Immature natural killer cell (primary cell): ENCODE measurements at regions not wholly inside any gene's neighbourhood (a gene's known extent, or its start where the extent isn't known, plus 50 kb on each side); places are given as distances from the start of the nearest gene placed in this dataset.

Experiments used
- DNase-seq, 3 donors: peaks; one replicate each; pipeline ENCODE4 v3.0.0; 2022; ENCODE audit warnings: mixed read lengths in 1 of 3
- H3K27ac Mint-ChIP-seq, 6 donors: one replicate each; pipeline ENCODE4 v1.8.0; 2020; ENCODE audit warnings: mixed read lengths in 6 of 6, mild to moderate bottlenecking in 5 of 6, inconsistent platforms in 4 of 6, moderate library complexity in 3 of 6
- H3K27me3 Mint-ChIP-seq, 3 donors: one replicate each; pipeline ENCODE4 v1.8.0; 2020 to 2021; ENCODE audit warnings: low read depth in 3 of 3, mild to moderate bottlenecking in 3 of 3, mixed read lengths in 3 of 3, moderate library complexity in 3 of 3, inconsistent platforms in 1 of 3
- H3K36me3 Mint-ChIP-seq, 3 donors: one replicate each; pipeline ENCODE4 v1.8.0; 2020; ENCODE audit warnings: mixed read lengths in 3 of 3, inconsistent platforms in 2 of 3, mild to moderate bottlenecking in 2 of 3
- H3K4me1 Mint-ChIP-seq, 2 donors: one replicate each; pipeline ENCODE4 v1.8.0; 2020; ENCODE audit warnings: inconsistent platforms in 2 of 2, mild to moderate bottlenecking in 2 of 2, mixed read lengths in 2 of 2, moderate library complexity in 1 of 2
- H3K4me3 Mint-ChIP-seq, 5 donors: one replicate each; pipeline ENCODE4 v1.8.0; 2020; ENCODE audit warnings: mild to moderate bottlenecking in 5 of 5, mixed read lengths in 5 of 5, inconsistent platforms in 3 of 5, moderate library complexity in 3 of 5
- H3K9me3 Mint-ChIP-seq, 6 donors: one replicate each; pipeline ENCODE4 v1.8.0; 2020; ENCODE audit warnings: mild to moderate bottlenecking in 6 of 6, mixed read lengths in 6 of 6, inconsistent platforms in 4 of 6, moderate library complexity in 3 of 6

DNA sequence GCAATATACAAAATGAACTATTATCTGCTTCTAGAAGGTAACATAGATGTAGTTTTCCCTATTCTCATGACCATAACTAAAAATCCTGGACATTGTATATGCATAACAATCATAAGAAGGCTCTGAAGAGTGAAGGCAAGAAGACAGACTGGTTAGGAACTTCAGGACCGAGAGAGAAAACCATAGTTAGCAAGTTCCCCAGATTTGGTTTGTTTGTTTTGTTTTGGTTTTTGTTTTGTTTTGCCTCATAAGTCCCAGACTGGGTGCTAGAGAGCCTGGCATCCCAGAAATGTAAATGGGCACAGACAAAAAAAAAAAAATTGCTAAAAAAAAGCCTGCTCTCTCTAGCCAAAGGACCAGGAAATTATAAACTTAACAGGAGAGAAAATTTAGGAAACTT, 192.2 kb upstream of the FBXO11 start:
- H3K4me1 Mint-ChIP-seq: no peaks in the 10 kb centered on the region
- H3K27me3 Mint-ChIP-seq: peaks cover 3 to 17% (median 9%) of the 10 kb centered on the region in 3 donors
- H3K9me3 Mint-ChIP-seq: peaks cover 0 to 5% (median 0%) of the 10 kb centered on the region in 6 donors
- no peak overlapping the region for H3K27ac Mint-ChIP-seq
- no peaks in the 10 kb centered on the region for H3K36me3 Mint-ChIP-seq
- no peak for DNase-seq
- no peak overlapping the region for H3K4me3 Mint-ChIP-seq

DNA sequence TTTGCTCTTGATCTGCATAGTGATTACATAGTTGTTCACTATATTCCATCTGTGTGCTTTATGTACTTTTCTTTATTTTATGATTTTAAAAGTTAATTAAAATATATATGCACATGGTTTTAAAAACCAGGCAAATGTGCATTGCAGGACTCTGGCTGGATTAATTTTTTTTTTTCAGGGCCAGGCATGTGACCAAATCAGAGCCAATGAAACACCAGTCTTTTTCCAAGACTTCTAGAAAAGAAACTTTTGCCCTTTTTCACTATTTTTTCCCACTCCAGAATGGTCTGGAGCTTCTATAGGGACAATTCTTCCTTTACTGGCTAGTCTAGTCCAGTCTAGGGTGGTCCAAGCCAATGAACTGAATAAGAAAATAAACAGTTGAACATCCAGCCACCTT, 198.1 kb upstream of the FBXO11 start:
- H3K36me3 Mint-ChIP-seq: no peaks in the 10 kb centered on the region
- H3K4me3 Mint-ChIP-seq: no peak overlapping the region
- peaks cover 0 to 4% (median 0%) of the 10 kb centered on the region in 6 donors for H3K9me3 Mint-ChIP-seq
- no peak for DNase-seq
- peaks cover 9 to 16% of the 10 kb centered on the region in 2 donors for H3K4me1 Mint-ChIP-seq
- H3K27ac Mint-ChIP-seq: no peak overlapping the region
- H3K27me3 Mint-ChIP-seq: peaks cover 7 to 15% (median 7%) of the 10 kb centered on the region in 3 donors

GRCh38 chr2:48105848-48106247, 199.6 kb upstream of the FBXO11 start:
- Mint-ChIP-seq H3K9me3 (no peaks in the 10 kb centered on the region), H3K36me3 (no peaks in the 10 kb centered on the region), H3K27ac (no peak overlapping the region), H3K4me3 (no peak overlapping the region), H3K4me1 (peaks cover 10 to 20% of the 10 kb centered on the region in 2 donors), H3K27me3 (peaks cover 1 to 15% (median 6%) of the 10 kb centered on the region in 3 donors)
- no peak for DNase-seq

DNA sequence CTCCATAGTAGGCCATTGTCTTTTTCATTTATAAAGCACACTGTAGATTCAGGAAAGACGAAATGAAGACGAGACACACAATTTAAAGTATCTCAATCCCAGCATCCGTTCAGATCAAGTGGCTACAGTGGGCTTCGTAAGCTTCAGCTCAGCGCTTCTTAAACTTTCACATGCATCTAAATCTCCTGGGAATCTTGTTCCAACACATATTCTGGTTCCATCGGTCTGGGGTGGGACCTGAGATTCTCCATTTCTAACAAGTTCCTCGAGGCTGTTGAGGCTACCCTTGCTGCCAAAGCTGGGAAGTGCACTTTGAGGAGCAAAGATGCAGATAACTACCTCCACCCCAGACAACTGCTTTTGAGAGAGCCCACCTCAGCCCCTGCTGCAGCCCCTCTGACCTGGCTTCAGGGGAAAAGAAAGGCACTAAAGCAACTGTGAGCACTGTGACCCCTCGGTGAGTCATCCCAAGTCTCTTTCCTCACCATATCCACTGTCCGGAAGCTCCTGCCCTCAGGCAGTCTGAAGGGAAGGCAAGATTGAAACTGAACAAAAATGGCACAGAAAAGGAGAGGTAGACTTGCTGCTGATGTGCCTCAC, 201.1 kb upstream of the FBXO11 start:
- H3K27ac Mint-ChIP-seq: no peak overlapping the region
- no peak for DNase-seq
- no peaks in the 10 kb centered on the region for H3K36me3 Mint-ChIP-seq
- no peaks in the 10 kb centered on the region for H3K9me3 Mint-ChIP-seq
- H3K27me3 Mint-ChIP-seq: peaks cover 0 to 10% (median 6%) of the 10 kb centered on the region in 3 donors
- H3K4me1 Mint-ChIP-seq: peaks cover 21 to 29% of the 10 kb centered on the region in 2 donors
- H3K4me3 Mint-ChIP-seq: no peak overlapping the region

DNA sequence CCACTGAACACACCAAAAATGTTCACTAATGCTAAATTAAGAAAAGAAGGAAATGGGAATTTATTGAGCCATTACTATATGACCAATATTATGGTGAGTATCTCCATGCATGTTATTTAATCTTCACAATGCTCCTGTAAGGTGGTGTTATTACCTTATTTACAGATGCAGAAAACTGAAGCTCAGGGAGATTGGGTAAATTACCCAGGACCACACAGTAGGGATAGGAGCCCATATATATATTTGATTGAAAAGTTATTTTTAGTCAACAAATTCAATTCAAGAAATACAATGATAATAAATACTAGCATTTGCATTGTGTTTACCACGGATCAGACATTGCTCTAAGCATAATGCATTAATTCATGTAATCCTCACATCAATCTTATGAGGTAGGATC, 202.2 kb upstream of the FBXO11 start:
- H3K4me3 Mint-ChIP-seq: no peak overlapping the region
- H3K4me1 Mint-ChIP-seq: peaks cover 26 to 34% of the 10 kb centered on the region in 2 donors
- H3K36me3 Mint-ChIP-seq: no peaks in the 10 kb centered on the region
- peaks cover 0 to 7% (median 6%) of the 10 kb centered on the region in 3 donors for H3K27me3 Mint-ChIP-seq
- no peaks in the 10 kb centered on the region for H3K9me3 Mint-ChIP-seq
- H3K27ac Mint-ChIP-seq: no peak overlapping the region
- DNase-seq: no peak

- H3K4me1 Mint-ChIP-seq: peaks cover 30 to 34% of the 10 kb centered on the region in 2 donors
- DNase-seq: no peak
- H3K36me3 Mint-ChIP-seq: no peaks in the 10 kb centered on the region
- H3K4me3 Mint-ChIP-seq: peak overlapping the region in 2 of 5 donors; percentile 5 to 21
- H3K27ac Mint-ChIP-seq: no peak overlapping the region
- H3K9me3 Mint-ChIP-seq: no peaks in the 10 kb centered on the region
- peaks cover 0 to 7% (median 6%) of the 10 kb centered on the region in 3 donors for H3K27me3 Mint-ChIP-seq
Observed at GRCh38 chr2:48109491-48110204, 203.3 kb upstream of the FBXO11 start.

- Mint-ChIP-seq H3K4me1 (peaks cover 30 to 34% of the 10 kb centered on the region in 2 donors), H3K4me3 (peak overlapping the region; percentile 83 to 94 (median 93)), H3K27ac (no peak overlapping the region), H3K36me3 (no peaks in the 10 kb centered on the region), H3K9me3 (no peaks in the 10 kb centered on the region), H3K27me3 (peaks cover 0 to 7% (median 6%) of the 10 kb centered on the region in 3 donors)
- DNase-seq: no peak
Observed at GRCh38 chr2:48110492-48110891, 204.0 kb upstream of the FOXN2 start.

DNA sequence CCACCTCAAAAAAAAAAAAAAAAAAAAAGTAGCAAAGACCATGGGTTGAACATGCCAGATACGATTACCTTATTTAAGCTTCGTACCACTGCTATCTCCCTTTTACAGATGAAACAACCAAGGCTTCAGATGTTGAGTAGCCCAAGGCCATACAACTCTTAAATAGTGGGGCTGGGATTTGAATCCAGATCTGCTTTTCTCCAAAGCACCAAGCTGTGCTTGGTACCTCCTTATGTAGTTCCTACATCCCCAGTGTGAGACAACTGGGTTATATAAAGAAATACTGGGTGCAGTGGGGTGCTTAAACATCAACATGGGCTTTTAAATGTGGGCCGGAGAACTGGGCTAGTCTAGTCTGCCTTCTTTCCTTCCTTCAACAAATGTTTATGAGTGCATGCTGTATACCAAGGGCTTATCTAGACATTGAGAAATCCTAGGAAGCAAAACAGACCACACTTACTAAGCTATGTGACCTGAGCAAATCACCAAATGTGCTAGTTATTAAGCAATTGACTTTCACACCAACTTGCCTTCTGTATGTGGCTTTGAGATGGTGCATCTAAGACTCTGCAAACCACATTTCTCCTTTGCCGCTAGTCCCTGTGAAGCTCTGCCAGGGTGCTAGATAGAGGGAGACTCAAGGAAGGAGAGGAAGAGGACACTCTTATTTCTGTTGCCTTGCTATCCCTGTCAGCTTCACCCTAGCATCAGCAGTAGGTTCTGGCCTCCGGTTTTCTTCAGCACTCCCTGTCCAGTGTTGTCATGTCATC, 201.4 kb upstream of the FOXN2 start:
- H3K9me3 Mint-ChIP-seq: no peaks in the 10 kb centered on the region
- peaks cover 18 to 21% of the 10 kb centered on the region in 2 donors for H3K4me1 Mint-ChIP-seq
- H3K27ac Mint-ChIP-seq: peak overlapping the region in 3 of 6 donors; percentile 9 to 54 (median 50)
- DNase-seq: no peak
- no peaks in the 10 kb centered on the region for H3K36me3 Mint-ChIP-seq
- H3K27me3 Mint-ChIP-seq: peaks cover 0 to 2% (median 0%) of the 10 kb centered on the region in 3 donors
- H3K4me3 Mint-ChIP-seq: peak overlapping the region in 4 of 5 donors; percentile 27 to 47 (median 43)

- peaks cover 18 to 21% of the 10 kb centered on the region in 2 donors for H3K4me1 Mint-ChIP-seq
Observed at GRCh38 chr2:48113767-48114166, 200.7 kb upstream of the FOXN2 start.

DNA sequence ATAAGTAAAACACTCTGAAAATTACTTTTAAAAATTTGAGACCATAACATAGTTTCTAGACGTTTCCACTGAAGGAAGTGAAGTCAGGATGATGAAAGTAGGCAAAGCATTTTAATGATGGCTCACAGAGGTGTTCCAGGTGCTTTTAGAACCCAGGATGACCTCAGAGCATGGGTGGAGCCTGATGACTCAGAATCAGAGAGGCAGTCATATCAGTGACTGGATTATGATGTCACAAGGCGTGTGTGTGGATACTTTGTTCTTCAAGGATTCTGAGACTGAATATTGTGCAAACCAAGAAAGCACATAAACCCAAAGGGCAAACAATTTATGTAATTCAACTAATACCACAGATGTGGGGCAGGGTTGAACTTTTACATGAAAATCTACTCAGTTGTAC, 200.2 kb upstream of the FOXN2 start:
- no peaks in the 10 kb centered on the region for H3K9me3 Mint-ChIP-seq
- H3K36me3 Mint-ChIP-seq: no peaks in the 10 kb centered on the region
- H3K27ac Mint-ChIP-seq: peak overlapping the region in 1 of 6 donors; percentile 54
- H3K4me1 Mint-ChIP-seq: peaks cover 18 to 21% of the 10 kb centered on the region in 2 donors
- H3K27me3 Mint-ChIP-seq: peaks cover 0 to 4% (median 4%) of the 10 kb centered on the region in 3 donors
- no peak overlapping the region for H3K4me3 Mint-ChIP-seq
- DNase-seq: no peak

More at GRCh38 chr2:48113767-48114166, 200.7 kb upstream of the FOXN2 start:
- DNase-seq: no peak
- H3K9me3 Mint-ChIP-seq: no peaks in the 10 kb centered on the region
- peaks cover 0 to 4% (median under 1%) of the 10 kb centered on the region in 3 donors for H3K27me3 Mint-ChIP-seq
- H3K27ac Mint-ChIP-seq: peak overlapping the region in 3 of 6 donors; percentile 9 to 54 (median 53)
- peak overlapping the region in 1 of 5 donors; percentile 1 for H3K4me3 Mint-ChIP-seq
- no peaks in the 10 kb centered on the region for H3K36me3 Mint-ChIP-seq

- H3K9me3 Mint-ChIP-seq: no peaks in the 10 kb centered on the region
- peaks cover 0 to 5% (median 4%) of the 10 kb centered on the region in 3 donors for H3K27me3 Mint-ChIP-seq
- H3K4me3 Mint-ChIP-seq: no peak overlapping the region
- H3K36me3 Mint-ChIP-seq: no peaks in the 10 kb centered on the region
- no peak for DNase-seq
- H3K27ac Mint-ChIP-seq: no peak overlapping the region
- peaks cover 10 to 15% of the 10 kb centered on the region in 2 donors for H3K4me1 Mint-ChIP-seq
Observed at GRCh38 chr2:48116497-48116896, 198.0 kb upstream of the FOXN2 start.

DNA sequence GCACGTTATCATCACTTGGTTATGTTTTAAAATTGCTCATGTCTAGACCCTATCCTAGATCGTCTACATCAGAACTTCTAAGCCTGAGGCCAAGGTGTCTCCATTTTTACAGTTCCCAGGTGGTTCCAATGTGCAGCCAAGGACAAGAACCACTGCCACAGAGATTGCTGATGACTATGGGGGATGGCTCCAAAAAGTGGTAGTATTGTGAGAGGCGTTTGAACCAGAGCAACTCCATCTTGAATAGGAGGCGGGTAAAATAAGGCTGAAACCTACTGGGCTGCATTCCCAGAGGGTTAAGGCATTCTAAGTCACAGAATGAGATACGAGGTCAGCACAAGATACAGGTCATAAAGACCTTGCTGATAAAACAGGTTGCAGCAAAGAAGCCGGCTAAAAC, 195.6 kb upstream of the FOXN2 start:
- H3K27me3 Mint-ChIP-seq: peaks cover 0 to 5% (median 4%) of the 10 kb centered on the region in 3 donors
- no peaks in the 10 kb centered on the region for H3K4me1 Mint-ChIP-seq
- no peak overlapping the region for H3K27ac Mint-ChIP-seq
- no peak overlapping the region for H3K4me3 Mint-ChIP-seq
- H3K36me3 Mint-ChIP-seq: no peaks in the 10 kb centered on the region
- DNase-seq: no peak
- H3K9me3 Mint-ChIP-seq: no peaks in the 10 kb centered on the region

GRCh38 chr2:48120112-48120511, 194.4 kb upstream of the FOXN2 start:
- H3K4me1 Mint-ChIP-seq: no peaks in the 10 kb centered on the region
- H3K27me3 Mint-ChIP-seq: peaks cover 0 to 5% (median 4%) of the 10 kb centered on the region in 3 donors
- no peaks in the 10 kb centered on the region for H3K9me3 Mint-ChIP-seq
- no peak overlapping the region for H3K27ac Mint-ChIP-seq
- no peaks in the 10 kb centered on the region for H3K36me3 Mint-ChIP-seq
- DNase-seq: no peak
- H3K4me3 Mint-ChIP-seq: no peak overlapping the region

DNA sequence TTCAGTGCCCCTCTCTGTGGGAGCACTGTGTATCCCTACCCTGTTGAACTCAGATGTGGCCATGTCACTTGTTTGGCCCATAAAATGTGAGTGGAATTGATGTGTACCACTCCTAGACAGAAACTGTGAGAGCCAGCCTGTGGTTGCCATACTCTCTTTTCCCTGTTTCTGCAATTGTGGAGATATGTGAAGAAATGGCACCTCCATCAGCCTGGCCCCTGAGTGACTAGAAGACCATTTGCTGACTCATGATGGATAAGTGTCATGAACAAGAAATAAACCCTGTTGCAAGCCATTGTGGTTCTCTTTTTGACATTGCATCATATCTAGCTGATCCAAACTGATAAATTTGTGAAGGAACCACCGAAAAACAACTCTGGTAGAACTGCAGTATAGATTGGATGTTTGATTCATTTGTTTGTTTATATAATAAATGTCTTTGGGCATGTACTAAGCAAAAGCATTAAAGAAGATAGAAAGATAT, 193.7 kb upstream of the FOXN2 start:
- H3K4me3 Mint-ChIP-seq: no peak overlapping the region
- H3K36me3 Mint-ChIP-seq: no peaks in the 10 kb centered on the region
- no peak overlapping the region for H3K27ac Mint-ChIP-seq
- H3K4me1 Mint-ChIP-seq: no peaks in the 10 kb centered on the region
- DNase-seq: no peak
- H3K27me3 Mint-ChIP-seq: peaks cover 0 to 5% (median 4%) of the 10 kb centered on the region in 3 donors
- no peaks in the 10 kb centered on the region for H3K9me3 Mint-ChIP-seq
